ENCODE measurements at regions not wholly inside any gene's neighbourhood (a gene's known extent, or its start where the extent isn't known, plus 50 kb on each side); places are given as distances from the start of the nearest gene placed in this dataset.
A peak's percentile ranks its signal among the peaks of the same experiment; 100 is the strongest.

- Histone ChIP-seq H3K4me1 (replicated peaks in 1 of 4; ENCODE audit: control insufficient read depth in 3 of 4, insufficient read depth in 4 of 4, low read length in 3 of 4) (peaks cover 0 to 3% (median 0%) of the 10 kb centered on the region in 4 experiments; a peak in 1 of 7 replicates), H3K14ac (ENCODE audit: insufficient read length) (no peak overlapping the region), H3K9me3 (ENCODE audit: insufficient read depth in 2 of 2, low read depth in 1 of 2, low read length in 1 of 2) (peaks cover 5% of the 10 kb centered on the region in 2 experiments; a peak in 2 of 4 replicates), H2AFZ (ENCODE audit: low read length) (no peak overlapping the region), H2BK15ac (ENCODE audit: low read length) (no peak overlapping the region), H3K27me3 (replicated peaks in 1 of 4; ENCODE audit: control insufficient read depth in 3 of 4, extremely low read depth in 1 of 4, insufficient read depth in 3 of 4, low read length in 3 of 4) (no peaks in the 10 kb centered on the region), H2BK120ac (replicated peaks; ENCODE audit: low read depth, low read length) (no peak overlapping the region), H3K4me2 (ENCODE audit: insufficient read depth in 1 of 2, low read depth in 2 of 2, low read length in 2 of 2) (no peak overlapping the region), H3K23ac (ENCODE audit: insufficient read length) (no peak overlapping the region), H2BK20ac (ENCODE audit: low read length) (no peak overlapping the region), H3K36me3 (ENCODE audit: control insufficient read depth in 2 of 4, insufficient read depth in 4 of 4, low read length in 3 of 4) (no peaks in the 10 kb centered on the region), H4K8ac (ENCODE audit: extremely low read depth, insufficient read depth, low read length) (no peak overlapping the region), H4K91ac (replicated peaks; ENCODE audit: insufficient read length, low read length) (no peak overlapping the region), H3K4ac (replicated peaks; ENCODE audit: insufficient read length, low read depth, low read length) (no peak overlapping the region), H3K4me3 (ENCODE audit: extremely low read depth in 1 of 4, insufficient read depth in 2 of 4, low read depth in 3 of 4, low read length in 4 of 4) (no peak overlapping the region), H2BK5ac (ENCODE audit: low read depth, low read length) (no peak overlapping the region), H3K56ac (replicated peaks; ENCODE audit: insufficient read length, low read depth, low read length) (no peak overlapping the region), H4K20me1 (replicated peaks in 1 of 2; ENCODE audit: control insufficient read depth in 1 of 2, insufficient read depth in 2 of 2, low read length in 2 of 2) (no peaks in the 10 kb centered on the region), H2BK12ac (ENCODE audit: low read depth, low read length) (no peak overlapping the region), H3K79me2 (ENCODE audit: control insufficient read depth in 1 of 2, insufficient read depth in 2 of 2, low read length in 2 of 2) (no peaks in the 10 kb centered on the region), H3K9ac (replicated peaks in 1 of 4; ENCODE audit: extremely low read depth in 1 of 4, low read depth in 3 of 4, low read length in 3 of 4) (no peak overlapping the region), H2AK5ac (ENCODE audit: low read depth, low read length) (no peak overlapping the region), H4K5ac (ENCODE audit: insufficient read length, low read depth, low read length) (peak overlapping the region; percentile 22), H3K79me1 (ENCODE audit: low read depth, low read length) (no peaks in the 10 kb centered on the region), H3K27ac (ENCODE audit: low read depth, low read length) (no peak overlapping the region), H3K18ac (ENCODE audit: extremely low read depth, low read length) (no peak overlapping the region), H3K23me2 (ENCODE audit: low read depth, low read length) (no peaks in the 10 kb centered on the region)
- 90% methylated on average over 10 of the region's 10 CpGs; no CpG with 5 or more reads in 1 of the 2 experiments for WGBS, 2 experiments (ENCODE audit: extremely low coverage in 1 of 2, insufficient coverage in 1 of 2, insufficient read length in 1 of 2, insufficient replicate concordance in 2 of 2, low coverage in 1 of 2, low lambda C conversion rate in 2 of 2, missing lambda C conversion rate in 1 of 2)
- TF ChIP-seq KDM1A (IDR thresholded peaks at IDR 0.05; ENCODE audit: borderline replicate concordance, low read length) (no peak), E2F6 (IDR thresholded peaks at IDR 0.05) (no peak), GABPA (IDR thresholded peaks at IDR 0.05; ENCODE audit: borderline replicate concordance, insufficient read depth, low read length) (no peak), TAF7 (optimal IDR thresholded peaks at IDR 0.05; ENCODE audit: borderline replicate concordance, low read depth, low read length) (no peak), EGR1 (IDR thresholded peaks at IDR 0.05; ENCODE audit: borderline replicate concordance, low read depth, low read length) (no peak), CHD1 (IDR thresholded peaks at IDR 0.05; ENCODE audit: low read depth, low read length) (no peak), CEBPB (IDR thresholded peaks at IDR 0.05; ENCODE audit: low read depth, low read length) (no peak), SIN3A (conservative IDR thresholded peaks at IDR 0.05 in 1 of 2, IDR thresholded peaks at IDR 0.05 in 1 of 2; ENCODE audit: low read depth in 1 of 2, low read length in 2 of 2) (no peak), TCF12 (IDR thresholded peaks at IDR 0.05; ENCODE audit: low read depth, low read length) (no peak), NRF1 (IDR thresholded peaks at IDR 0.05; ENCODE audit: low read depth, low read length) (no peak)
- CTCF ChIA-PET (ENCODE audit: partially characterized antibody): interaction anchor here (0.6 to 1.4 kb wide), 3 partner anchors 8 to 119 kb away, joined by 3 to 6 read pairs (median 3); no protein-coding TSS in a partner anchor
- DNase-seq (ENCODE audit: low read depth in 1 of 2, low spot score in 2 of 2) (no peak), FAIRE-seq (no peak)
- POLR2A ChIA-PET (ENCODE audit: partially characterized antibody): no interaction called here
Measured at GRCh38 chr12:124216966-124217365, 77.9 kb upstream of the RFLNA start.
